PC-9 (cell line): ENCODE measurements at regions not wholly inside any gene's neighbourhood (a gene's known extent, or its start where the extent isn't known, plus 50 kb on each side); places are given as distances from the start of the nearest gene placed in this dataset.

Experiments
- CTCF ChIP-seq: fragments of 200-600 bp; sonication (generic); conservative IDR thresholded peaks from 2 replicates; pipeline ENCODE4 v1.6.1; 2017; ENCODE audit warnings: mixed run types, antibody characterized with exemption, mild to moderate bottlenecking, moderate library complexity
- EZH2 ChIP-seq: fragments of 200-600 bp; sonication (generic); IDR thresholded peaks from 2 replicates; pipeline ENCODE4 v1.8.0; 2017; ENCODE audit warnings: antibody characterized with exemption, low read depth

GRCh38 chr2:114122930-114123329, 233.0 kb downstream of the ACTR3 start:
- TF ChIP-seq CTCF: no peak
- TF ChIP-seq EZH2: no peak
